DMS153 treated with DMSO at 0.1 percent for 48 hours (cell line): ENCODE measurements at regions not wholly inside any gene's neighbourhood (a gene's known extent, or its start where the extent isn't known, plus 50 kb on each side); places are given as distances from the start of the nearest gene placed in this dataset.

Experiments
- DNase-seq: peaks from one replicate; lab custom pipeline; 2025; ENCODE audit not compliant: unreplicated experiment; lab: John Stamatoyannopoulos, UW

DNA sequence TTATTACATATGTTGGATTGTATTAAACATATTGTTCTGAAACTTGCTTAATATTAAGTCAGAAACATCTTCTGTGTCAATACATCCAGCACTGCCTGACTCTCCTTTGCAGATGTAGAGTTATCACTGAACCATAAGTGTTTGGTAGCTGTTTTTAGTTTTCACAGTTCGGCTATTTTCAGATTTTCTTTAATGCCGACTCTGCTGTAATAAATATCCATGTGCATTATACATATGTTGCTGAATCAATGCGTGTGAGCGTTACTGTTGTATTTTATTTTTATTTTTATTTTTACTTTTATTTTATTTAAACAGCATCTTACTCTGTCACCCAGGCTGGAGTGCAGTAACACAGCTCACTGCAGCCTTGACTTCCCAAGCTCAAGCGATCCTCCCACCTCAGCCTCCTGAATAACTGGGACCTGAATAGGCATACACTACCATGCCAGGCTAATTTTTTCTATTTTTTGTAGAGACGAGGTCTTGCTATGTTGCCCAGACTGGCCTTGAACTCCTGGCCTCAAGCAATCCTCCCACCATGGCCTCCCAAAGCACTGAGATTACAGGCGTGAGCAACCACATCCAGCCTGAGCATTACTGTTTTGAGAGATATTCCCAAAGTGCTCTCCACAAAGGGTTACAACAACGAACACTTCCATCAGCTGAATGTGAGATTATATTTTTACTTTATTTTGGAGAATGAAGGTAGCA, 50.7 kb upstream of the NOCT start:
- DNase-seq: no peak

DNA sequence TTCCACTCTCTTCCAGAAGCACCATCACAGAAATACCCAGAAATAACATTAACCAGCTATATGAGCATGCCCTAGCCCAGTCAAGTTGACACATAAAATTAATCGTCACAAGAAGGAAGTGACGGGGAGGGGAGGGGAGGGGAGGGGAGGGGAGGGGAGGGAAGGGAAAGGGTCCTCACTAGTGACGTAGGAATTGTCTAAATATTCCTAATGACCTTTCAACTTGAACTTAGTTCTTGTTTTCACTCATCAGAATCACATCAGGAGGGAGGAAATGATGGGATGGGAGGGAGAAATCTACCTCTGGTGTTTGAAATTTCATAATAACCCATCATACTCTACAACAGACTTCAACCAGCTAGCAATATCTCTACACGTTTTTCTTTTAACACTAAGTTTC, 52.2 kb upstream of the NOCT start:
- no peak for DNase-seq

DNA sequence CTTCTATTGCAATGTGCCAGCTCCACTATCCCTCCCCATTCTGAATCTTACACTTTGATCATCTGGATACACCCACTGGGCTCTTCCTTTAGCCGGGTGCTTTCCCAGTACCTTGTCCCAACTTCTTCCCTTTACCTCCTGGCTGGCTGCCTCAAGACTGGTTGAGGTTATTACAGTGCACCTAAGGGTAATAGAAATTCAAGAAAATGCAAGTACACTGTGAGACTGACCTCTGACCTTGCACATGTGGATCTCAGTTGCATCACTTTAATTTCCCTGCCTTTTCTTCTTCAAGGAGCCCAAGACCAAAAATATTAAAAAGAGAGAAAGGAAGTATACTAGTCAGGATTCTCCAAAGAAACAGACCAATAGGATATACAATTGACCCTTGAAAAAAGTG, 53.9 kb upstream of the NOCT start:
- no peak for DNase-seq

DNA sequence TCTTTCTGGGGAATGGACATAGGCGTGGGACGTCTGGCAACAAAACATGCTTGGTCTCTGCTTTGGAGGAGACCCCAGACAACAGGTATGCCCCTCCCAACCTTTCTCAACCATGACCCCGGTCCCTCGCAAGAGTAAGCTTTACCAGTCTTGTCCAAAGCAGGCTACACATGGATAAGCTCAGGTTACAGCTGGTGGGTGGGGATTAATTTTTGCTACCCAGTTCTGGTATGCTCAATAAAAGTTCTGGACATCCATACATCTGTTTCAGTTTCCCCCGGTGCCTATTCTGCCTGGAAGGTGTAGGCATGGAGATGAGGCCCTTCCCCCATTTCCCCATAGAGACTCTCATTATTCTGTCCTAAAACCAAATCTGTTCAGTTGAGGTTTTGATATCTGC, 54.5 kb upstream of the NOCT start:
- no peak for DNase-seq

DNA sequence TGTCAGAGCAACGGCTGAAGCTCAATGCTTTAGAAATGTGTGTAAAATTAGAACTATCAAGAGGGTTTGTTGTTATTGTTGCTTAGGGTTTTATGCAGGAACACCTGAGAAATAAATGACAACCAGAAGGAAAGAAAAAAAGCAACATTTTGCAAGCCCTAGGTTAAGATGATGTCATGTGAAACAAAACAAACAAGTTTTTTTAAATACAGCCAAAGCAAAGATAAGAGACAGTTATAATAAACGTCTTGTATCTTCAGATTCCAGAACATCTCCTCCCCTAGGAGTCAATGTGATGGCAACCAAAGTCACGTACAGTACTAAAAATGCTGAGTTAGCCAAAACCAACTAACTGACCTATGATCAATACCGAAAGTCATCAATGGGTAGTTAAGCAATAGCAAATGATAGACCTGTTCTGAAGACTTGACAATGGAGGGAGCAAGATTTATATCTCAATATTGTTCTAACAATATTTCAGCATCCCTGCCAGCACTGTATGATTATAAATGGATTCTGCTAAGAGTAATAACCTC, 55.3 kb upstream of the NOCT start:
- no peak for DNase-seq

DNA sequence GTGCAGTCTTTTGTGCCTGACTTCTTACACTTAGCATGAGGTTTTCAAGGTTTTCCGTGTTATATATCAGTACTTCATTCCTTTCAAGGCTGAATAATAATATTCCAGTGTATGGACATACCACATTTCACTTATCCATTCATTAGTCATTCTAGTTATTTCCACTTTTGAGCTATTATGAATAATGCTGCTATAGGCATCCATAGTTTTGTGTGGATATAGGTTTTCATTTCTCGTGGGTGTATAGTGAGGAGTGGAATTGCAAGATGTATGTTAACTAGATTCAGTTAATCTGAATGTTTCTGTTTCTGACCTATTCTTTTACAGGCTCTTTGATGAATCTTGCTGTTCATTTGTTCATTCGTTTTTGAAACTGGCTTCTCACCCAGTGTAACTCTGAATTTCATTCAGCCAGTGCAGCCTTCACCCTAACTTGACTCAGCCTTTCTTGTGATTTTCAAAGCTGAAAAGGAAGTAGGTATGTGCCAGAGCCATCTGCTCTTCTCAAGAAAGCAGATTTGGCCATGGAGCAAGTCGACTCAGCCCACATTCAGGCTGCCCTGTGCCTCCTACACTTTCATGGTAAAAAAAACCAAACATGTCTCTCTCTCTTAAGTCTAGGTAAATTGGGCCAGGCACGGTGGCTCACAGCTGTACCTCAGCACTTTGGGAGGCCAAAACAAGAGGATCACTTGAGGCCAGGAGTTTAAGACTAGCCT, 56.3 kb upstream of the NOCT start:
- DNase-seq: no peak

DNA sequence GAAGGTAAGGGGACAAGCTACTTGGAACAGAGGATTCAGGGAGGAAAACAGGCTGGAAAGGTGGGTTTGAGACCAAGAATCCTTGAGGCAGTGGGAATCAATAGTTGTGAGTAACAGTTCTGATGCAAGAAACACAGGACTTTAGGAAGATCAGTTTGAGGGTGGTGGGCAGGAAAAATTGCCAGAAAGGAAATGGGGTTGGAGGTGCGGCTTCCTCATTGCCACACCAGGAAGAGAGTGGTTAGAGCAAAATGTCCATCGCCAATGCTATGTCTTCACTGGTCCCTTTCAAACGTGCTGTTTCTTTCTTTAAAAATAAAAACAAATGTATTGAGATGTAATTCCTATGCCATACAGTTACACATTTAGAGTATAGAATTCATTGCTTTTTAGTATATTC, 57.1 kb upstream of the NOCT start:
- no peak for DNase-seq

DNA sequence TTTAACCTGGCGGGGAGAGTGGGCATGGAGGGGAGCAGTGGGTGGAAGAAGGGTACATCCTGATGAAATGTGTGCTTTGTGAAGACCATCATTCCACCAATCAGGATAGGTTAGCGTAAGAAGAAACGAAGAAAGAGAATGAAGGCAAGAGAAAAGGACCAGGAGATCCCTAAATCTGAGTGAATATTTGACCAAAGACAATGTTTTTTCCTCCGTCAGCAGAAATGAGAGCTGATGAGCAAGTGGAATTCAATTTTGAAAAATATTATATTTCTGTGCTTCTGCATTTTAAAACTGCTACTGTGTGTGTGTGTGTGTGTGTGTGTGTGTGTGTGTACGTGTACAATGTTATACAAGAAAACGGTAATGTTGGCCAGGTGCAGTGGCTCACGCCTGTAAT, 58.3 kb upstream of the NOCT start:
- no peak for DNase-seq

DNA sequence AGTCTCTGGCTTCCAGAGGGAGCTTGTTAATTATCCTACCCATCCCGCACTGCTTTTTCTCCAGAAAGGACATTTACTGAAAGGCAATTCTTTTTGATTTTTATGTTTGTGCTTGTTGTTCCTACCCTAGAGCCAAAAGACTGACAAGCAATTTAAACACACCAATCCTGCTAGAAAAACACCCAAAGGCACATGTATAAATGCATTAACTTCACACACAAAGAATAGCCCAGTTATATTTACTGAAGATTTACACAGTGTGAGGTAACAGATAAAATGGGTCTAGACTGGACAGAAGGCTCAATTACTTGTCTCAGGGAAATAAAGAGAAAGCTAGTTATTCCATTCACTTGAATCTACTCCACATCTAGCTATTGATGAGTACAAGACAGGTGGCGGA, 61.2 kb upstream of the NOCT start:
- DNase-seq: no peak

DNA sequence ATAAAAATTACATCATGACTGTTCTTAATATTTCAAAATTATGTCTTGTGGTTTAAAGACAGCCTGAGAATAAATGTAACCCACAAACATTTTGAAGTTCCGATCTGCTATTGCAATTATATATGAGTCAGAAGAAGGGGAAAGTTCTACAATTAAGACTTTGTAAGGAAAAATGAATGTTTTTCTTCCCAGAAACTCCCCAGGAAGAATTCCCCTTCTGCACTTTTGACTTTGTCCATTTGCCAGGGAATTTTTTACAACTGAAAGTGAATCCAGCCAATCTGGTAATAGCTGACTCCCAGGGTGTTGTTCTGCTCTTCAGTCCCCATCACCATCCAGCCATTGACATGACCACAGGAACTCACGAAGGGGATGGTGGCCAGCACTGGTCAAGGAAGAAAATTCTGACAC, 61.6 kb upstream of the NOCT start:
- no peak for DNase-seq

DNA sequence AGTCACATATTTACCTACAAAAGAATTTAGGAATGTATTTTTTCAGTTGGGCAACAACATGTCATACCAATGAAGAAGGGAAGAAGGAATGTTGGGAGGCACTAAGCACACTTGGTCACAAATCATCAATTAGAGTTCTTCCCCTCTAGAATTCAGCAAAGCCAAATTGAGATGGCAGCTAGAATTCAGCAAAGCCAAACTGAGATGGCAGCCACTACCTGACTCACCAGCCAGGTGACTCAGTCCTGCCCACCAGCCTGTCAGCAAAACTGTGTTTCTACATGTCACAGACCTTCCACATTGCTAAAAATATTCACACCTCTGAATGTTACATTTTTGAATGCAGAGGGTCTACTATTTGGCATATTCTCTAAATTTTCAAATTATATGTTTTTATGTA, 63.2 kb upstream of the NOCT start:
- DNase-seq: no peak

DNA sequence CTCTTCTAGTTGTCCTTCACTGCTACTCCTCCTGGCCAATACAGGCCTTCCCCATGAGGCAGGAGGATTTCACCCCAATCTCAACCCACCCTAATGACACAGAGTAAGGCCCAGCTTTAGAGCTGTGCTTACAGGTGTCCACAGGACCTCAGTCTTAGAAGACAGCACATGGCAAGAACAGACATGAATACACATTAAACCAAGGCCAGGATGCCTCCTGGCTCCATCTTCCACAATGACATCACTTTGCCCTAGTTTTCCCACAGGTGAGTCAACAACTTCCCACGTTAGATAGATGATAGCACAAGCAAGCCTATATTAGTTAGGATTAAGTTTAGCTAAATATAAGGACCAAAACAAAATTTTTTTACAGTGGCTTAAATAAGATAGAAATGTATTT, 63.8 kb upstream of the NOCT start:
- no peak for DNase-seq

DNA sequence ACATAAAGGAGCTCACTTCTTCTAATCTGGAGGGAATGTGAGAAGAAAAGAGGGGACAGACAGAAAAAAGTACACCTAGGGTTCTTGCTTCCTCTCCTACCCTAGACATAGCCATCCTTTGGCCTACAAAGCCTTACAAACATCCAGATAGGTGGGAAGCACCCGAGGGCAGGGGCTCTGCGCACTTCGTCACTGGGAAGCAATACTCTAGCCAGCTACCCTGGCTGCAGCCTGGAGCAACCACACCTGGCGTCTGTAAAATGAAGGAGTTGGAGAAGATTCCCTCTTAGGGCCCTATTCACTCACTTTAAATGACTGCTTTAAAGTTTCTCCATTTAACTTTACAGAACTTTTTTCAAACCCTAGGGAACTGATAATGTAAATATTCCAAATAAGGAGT, 65.7 kb upstream of the NOCT start:
- no peak for DNase-seq

DNA sequence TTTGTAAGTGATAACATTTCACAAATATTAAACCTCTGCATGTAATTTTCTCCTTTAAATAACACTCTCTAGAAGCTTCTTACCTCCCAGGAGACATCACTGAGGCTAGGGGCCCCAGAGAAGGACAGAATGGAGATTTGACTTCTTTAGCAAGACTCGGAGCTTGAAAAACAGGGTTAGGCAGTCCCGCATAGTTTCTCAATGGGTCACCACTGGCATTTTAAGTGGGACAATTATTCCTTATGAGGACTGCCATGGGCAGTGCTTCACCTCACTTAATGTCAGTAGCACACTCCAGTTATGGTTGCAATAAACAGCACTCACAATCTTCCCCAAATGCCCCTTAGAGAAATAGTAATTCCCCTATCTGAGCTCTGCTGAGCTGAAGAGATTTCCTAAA, 66.7 kb upstream of the NOCT start:
- DNase-seq: no peak

DNA sequence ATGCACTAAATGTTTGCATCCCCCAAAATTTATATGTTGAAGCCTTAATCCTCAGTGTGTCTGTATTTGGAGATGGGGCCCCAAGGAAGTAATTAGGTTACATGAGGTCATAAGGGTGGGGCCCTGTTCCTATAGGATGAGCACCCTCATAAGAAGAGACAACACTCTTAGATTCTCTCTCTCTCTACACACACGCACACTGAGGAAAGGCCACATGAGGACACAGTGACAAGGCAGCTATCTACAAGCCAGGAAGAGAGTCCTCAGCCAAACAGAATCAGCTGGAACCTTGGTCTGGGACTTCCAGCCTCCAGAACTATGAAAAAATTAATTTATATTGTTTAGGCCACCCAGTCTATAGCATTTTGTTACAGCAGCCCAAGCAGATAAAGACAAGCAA, 69.3 kb upstream of the NOCT start:
- DNase-seq: no peak

DNA sequence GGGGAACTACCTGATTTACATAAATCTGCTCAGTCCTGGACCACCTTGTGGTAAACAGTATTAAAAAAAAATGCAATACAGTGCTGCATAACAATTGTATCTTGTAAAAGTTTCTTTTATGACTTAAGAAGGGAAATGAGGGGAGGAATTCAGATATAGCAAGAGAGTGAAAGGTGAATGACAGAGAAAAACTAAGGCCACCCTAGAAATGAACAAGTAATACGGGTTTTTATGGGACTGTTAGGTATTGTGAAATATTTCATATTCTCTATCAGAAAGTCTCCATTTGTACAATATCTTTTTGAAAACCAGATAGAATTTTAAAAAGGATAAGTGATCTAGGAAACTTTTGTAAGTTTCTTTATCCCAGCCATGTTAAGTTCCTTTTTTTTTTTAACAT, 69.7 kb upstream of the NOCT start:
- no peak for DNase-seq

DNA sequence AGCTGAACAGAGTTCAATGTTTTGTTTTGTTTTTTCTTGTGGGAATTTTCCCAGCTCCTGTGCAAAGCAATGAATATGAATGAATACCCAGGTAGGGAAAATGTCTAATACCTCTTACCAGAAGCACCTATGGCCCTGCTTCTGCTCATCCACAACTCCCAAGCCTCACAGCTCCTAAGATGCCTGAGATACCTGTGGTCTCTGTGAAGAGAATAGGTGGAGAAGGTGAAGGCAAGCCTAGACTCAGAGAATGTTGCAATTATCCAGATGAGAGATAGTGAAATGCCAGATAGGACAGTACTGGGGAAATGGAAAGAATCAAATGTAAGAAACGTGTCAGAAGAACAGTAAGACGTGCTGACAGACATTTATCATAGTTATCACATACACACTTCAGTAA, 70.2 kb upstream of the NOCT start:
- DNase-seq: no peak

DNA sequence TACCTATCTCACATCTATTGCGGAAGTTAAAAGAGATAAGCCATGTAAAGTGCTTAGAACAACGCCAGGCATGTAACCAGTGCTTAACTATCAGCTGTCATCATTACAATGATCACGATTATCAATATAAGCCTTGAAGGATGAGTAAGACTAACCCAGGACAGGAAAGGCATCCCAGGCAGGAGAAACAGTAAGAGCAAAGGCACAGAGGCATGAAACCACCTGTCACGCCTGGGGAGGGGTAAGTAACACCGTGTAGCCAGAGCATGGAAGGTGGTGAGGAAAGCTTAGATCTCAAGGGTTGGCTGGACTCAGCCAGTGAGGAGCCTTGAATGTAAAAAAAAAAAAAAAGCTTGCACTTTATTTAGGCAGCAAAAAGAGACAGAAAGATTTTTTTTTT, 71.7 kb upstream of the NOCT start:
- DNase-seq: no peak

DNA sequence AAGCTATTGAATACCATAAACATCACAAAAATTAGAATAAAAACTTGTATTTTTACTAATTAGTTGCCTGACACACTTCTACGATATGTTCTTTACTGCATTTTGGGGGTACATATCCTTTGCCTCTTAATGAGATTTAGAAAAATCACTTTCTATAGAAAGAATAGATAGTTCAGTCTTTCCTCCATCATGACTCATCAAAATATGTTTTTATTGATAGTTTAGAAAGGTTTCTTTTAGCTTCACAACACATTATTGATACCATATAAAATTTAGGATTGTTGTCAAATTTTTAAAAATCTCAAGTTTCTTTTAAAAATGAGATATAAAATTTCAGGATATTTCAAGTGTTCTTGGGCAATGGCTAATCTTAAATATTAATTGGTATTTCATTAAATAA, 74.5 kb upstream of the NOCT start:
- no peak for DNase-seq

DNA sequence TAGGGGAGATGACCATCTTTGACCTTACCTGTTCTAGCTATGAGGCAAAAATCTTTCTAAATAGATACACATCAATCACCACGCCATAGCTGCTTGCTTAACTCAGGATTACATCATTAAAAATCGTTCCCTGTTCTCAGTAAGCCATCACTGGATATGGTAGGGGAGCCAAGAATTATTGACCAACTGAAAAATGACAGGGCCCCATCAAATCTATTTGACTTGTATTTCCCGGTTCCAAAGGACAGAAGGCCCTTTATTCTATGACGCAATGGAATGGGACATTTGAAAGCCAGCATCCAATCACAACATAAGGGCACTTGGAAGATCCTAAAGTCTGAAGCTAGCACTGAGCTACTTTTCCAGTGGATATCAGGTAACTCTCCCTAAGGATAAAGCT, 75.6 kb upstream of the NOCT start:
- no peak for DNase-seq

DNA sequence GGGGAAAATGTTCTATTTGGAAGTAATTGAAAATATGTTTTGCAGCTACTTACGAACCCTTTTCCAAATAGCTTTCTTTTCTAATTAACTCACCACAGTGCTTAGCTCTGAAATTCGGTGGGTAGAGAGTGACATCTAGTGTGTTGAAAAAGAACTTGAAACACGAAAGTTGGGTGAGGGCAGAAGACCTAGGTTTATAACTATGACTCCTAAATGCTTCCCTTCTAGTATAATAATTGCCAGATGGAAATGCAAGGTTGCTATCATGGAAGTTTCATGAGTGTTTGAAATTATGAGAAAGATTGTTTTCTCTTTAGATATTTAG, 77.3 kb upstream of the NOCT start:
- DNase-seq: peak; percentile 56

DNA sequence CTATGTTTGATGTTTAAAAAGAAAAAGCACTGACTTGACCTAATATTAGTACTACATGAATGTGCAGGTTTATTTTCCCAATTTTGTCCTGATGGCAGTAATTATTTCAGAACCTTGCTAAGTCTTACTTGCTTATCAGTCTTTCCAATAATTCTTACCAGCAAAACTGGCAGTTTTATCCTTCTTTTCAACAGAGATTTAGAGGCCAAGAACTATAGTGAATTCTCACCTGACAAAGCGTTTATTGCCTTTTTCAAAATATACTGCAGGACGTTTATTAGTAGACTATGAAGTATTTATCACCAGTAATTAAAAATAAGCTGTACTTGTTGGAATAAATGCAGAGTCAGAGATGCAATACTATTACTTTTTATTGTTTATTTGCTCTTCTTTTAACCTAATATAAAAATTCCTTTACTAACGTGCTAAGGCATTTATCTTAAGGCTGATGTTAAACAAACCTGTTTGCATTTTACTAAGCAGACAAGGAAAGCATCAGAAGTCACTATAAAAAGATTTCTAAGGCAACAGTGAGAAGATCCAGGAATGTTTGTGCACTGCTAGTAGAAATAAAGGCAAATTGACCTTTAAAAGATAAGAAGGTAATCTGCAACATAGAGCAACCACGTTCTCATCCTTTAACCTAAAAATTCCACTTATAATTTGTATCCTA, 80.3 kb upstream of the NOCT start:
- no peak for DNase-seq
